ENCODE measurements at regions not wholly inside any gene's neighbourhood (a gene's known extent, or its start where the extent isn't known, plus 50 kb on each side); places are given as distances from the start of the nearest gene placed in this dataset.

DNA sequence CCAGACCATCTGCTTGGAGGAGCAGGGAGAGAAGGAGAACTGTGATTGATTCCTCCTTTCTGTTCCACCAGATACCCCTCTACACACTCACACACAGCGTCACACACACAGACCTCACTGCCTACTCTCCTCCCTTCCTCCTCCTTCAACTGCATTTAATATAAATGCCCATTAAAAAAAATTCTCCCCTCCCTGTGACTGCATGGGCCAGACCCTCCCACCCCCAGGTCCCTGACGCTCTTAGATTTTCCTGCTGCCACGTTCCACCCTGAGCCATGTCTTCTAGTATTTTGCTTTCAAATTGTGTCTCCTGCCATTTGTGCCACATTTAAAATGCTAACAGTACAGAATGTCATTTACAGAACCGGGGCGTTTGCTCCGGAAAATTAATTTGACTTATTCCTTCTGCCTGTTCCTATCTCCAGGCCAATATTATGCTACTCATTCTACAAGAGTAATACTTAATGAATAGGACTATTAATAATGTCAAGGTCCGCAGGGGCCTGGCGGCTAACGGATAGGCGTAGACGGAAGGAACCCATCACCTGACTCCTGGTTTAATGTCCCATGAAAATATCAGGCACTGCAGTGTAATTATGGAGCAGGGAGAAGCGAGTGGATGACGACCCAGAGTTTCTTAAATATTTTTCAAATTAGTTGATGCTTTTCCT, 100.2 kb downstream of the MRM1 start:
- DNase-seq = no peak
- ChIA-PET CTCF (no interaction called here), POLR2A (no interaction called here)
- peaks cover 31% of the 10 kb centered on the region for H3K27me3 Mint-ChIP-seq
- H3K4me1 Mint-ChIP-seq = no peaks in the 10 kb centered on the region
- no peaks in the 10 kb centered on the region for H3K9me3 Mint-ChIP-seq
- H3K4me3 Mint-ChIP-seq = no peak overlapping the region
- H3K27ac Mint-ChIP-seq = no peak overlapping the region
- no peaks in the 10 kb centered on the region for H3K36me3 Mint-ChIP-seq (ENCODE audit: low read depth)

DNA sequence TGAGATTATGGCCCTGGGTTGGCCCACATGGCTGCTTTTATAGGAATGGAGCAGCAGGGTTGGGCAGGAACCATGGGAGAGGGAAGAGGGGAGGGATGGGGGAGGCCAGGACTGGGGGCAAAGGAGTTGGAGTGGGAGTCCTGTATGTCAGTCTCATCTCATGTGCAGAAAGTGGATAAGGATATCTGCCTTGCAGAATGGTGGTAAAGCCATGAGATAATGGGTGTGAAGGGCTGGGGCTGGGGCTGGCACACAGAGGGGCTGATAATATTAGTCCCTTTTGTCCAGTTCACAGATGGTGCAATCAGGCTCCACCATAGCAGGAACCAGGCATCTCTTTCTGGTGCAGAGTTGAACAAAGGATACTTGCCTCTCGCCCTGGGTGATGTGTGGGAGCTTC, 101.3 kb downstream of the MRM1 start:
- H3K4me1 Mint-ChIP-seq = no peaks in the 10 kb centered on the region
- peaks cover 24% of the 10 kb centered on the region for H3K27me3 Mint-ChIP-seq
- no peak for DNase-seq
- no peaks in the 10 kb centered on the region for H3K9me3 Mint-ChIP-seq
- CTCF ChIA-PET = no interaction called here
- no peaks in the 10 kb centered on the region for H3K36me3 Mint-ChIP-seq (ENCODE audit: low read depth)
- POLR2A ChIA-PET = no interaction called here
- H3K27ac Mint-ChIP-seq = no peak overlapping the region
- no peak overlapping the region for H3K4me3 Mint-ChIP-seq

DNA sequence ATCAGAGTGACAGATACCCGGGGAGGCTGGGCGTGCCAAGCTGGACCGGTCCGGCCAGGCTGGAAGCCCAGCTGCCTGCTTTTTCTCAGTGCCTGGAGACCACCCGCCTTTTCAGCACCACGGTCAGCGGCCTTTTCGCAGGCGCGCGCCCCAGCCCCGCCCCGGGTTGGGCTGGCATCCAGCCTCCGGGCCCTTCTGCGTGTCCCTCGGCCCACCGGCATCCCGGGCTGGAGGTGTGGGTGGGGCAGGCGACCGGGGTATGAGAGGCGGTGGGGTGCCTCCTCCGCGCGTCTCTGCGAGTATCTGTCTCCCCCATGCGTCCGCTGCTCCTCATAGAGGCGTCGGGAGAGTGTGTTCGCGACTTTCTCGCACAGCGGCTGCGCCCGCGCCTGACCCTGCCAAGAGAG, 102.5 kb downstream of the MRM1 start:
- POLR2A ChIA-PET = no interaction called here
- Mint-ChIP-seq H3K27ac (peak overlapping the region; percentile 41), H3K4me3 (no peak overlapping the region), H3K9me3 (no peaks in the 10 kb centered on the region), H3K27me3 (peaks cover 23% of the 10 kb centered on the region), H3K36me3 (ENCODE audit: low read depth) (no peaks in the 10 kb centered on the region), H3K4me1 (no peaks in the 10 kb centered on the region)
- peak; percentile 62 for DNase-seq
- CTCF ChIA-PET = no interaction called here

DNA sequence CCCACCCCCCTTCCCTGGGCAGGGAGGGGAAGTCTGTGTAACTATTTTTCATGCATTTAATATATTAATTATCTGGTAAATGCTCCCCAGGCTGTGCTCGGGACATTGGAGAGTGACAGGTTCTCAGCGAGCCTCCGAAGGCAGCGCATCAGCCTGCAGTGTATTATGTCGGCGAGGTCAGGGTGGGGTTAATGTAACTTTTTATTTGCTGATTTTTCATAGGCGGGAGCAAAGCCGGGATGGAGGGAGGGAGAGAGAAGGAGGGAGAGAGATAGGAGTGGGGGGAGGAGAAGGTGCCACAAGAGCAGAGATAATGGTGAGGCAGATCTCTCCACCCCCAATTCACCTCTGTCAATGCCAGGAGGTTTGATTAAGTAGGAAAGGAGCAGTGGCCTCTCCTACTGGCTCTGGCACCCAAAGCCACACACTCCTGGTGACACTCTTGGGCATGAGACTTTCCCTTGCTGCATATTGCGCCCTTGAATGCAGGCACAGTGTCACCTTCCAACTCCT, 104.0 kb downstream of the MRM1 start:
- DNase-seq = no peak
- H3K4me3 Mint-ChIP-seq = no peak overlapping the region
- CTCF ChIA-PET = no interaction called here
- no peaks in the 10 kb centered on the region for H3K9me3 Mint-ChIP-seq
- POLR2A ChIA-PET = no interaction called here
- no peaks in the 10 kb centered on the region for H3K36me3 Mint-ChIP-seq (ENCODE audit: low read depth)
- H3K27me3 Mint-ChIP-seq = peaks cover 23% of the 10 kb centered on the region
- H3K27ac Mint-ChIP-seq = no peak overlapping the region
- no peaks in the 10 kb centered on the region for H3K4me1 Mint-ChIP-seq

DNA sequence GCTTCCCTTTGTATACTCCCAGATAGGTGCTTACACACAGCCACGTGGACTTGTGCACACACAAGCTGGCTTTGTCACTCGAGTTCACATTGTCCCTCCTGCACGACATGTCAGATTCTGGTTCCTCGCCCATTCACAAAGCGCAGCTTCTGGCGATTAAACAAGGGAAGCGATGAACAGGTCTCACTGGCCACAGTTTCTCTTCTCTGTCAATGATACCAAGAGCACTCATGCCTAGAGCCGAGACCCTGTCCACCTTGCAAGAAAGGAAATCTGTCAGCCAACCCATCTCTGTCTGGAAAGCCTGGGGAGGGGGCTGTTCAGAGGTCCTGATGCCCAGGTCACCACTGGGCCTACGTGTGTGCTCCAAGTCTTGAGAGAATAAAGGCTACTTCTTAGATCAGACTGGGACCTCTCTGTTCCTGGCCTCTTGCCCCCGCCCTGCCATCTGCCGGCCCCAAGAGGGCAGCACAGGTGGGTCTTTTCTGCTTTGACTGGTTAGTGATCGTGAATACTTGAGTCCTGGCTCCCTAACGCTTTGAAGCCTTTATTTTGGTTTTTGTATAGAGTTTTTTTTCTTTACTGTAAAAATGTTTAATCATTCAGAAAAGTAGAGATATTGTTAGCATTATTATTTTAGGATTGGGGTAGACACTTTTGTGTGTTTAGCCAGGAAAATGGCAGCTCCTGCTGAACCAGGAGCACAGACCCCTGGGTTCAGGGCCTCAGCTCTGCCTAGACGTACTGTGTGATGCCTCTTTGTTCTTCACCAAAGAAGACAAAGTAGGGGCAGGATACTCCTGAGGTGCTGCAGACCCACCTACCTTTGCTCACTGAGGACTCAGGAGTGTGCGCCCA, 104.7 kb downstream of the MRM1 start:
- POLR2A ChIA-PET = no interaction called here
- no peak overlapping the region for H3K4me3 Mint-ChIP-seq
- no peaks in the 10 kb centered on the region for H3K9me3 Mint-ChIP-seq
- H3K27ac Mint-ChIP-seq = no peak overlapping the region
- peak; percentile 59 for DNase-seq
- peaks cover 18% of the 10 kb centered on the region for H3K27me3 Mint-ChIP-seq
- CTCF ChIA-PET = no interaction called here
- no peaks in the 10 kb centered on the region for H3K36me3 Mint-ChIP-seq (ENCODE audit: low read depth)
- no peaks in the 10 kb centered on the region for H3K4me1 Mint-ChIP-seq

DNA sequence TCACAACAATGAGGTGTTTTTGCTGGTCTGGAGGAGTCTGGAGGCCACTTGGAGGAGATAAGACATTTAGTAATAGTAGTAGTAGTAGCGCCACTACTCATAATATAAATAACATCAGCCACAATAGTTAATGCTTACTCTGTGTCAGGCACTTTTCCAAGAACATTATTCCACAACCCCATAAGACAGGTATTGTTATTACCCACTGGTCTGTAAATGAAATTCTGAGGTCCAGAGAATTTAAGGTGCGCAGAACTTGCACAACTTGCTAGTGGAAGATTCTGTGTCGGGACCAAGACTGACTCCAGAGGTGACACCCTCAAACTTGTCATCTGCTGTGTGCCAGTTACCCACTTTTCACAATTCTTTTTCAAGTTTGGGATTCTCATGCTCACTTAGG, 106.5 kb downstream of the MRM1 start:
- peaks cover 22% of the 10 kb centered on the region for H3K27me3 Mint-ChIP-seq
- CTCF ChIA-PET = no interaction called here
- H3K4me3 Mint-ChIP-seq = no peak overlapping the region
- H3K9me3 Mint-ChIP-seq = no peaks in the 10 kb centered on the region
- no peaks in the 10 kb centered on the region for H3K36me3 Mint-ChIP-seq (ENCODE audit: low read depth)
- H3K4me1 Mint-ChIP-seq = no peaks in the 10 kb centered on the region
- H3K27ac Mint-ChIP-seq = no peak overlapping the region
- POLR2A ChIA-PET = no interaction called here
- no peak for DNase-seq

DNA sequence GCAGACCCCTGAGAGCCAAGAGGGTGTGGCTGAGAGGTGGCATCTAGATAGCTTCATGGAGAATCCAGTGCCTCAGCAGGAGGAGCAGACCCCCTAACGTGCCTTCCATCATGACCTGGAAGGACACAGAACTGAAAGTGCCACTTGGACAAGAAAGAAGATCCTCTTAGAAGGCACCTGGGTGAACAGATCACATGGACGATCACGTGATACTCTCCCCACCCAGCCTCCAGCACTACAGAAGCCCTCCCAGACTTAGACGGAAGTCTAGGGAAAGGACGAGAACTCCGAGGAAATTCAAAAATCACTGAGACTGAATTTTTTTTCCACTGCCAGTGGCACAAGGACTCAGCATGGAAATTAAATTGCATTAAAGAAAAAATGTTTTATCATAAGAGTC, 113.4 kb downstream of the MRM1 start:
- no peaks in the 10 kb centered on the region for H3K9me3 Mint-ChIP-seq
- peaks cover 1% of the 10 kb centered on the region for H3K4me1 Mint-ChIP-seq
- no peak for DNase-seq
- H3K36me3 Mint-ChIP-seq (ENCODE audit: low read depth) = no peaks in the 10 kb centered on the region
- CTCF ChIA-PET = no interaction called here
- peaks cover 5% of the 10 kb centered on the region for H3K27me3 Mint-ChIP-seq
- POLR2A ChIA-PET = no interaction called here
- no peak overlapping the region for H3K4me3 Mint-ChIP-seq
- no peak overlapping the region for H3K27ac Mint-ChIP-seq

DNA sequence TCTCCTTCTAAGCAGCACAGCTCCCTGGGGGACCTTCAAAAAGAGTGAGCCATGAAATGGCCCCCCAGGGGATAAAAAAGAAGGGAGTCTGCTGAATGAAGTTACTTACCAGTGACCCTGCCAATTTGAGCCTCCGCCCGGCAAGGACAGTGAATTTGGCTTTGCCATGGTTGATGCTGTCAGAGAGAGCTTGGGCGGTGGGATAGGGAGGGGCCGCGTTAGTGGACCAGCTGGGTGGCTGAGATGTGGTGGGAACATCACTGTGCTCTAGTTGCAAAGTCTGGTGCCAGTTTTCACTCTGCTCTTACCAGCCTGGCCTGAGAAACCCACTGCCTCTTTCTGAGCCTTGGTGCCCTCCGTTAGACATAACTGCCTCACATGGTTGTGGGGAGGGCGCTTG, 114.6 kb downstream of the MRM1 start:
- Mint-ChIP-seq H3K9me3 (no peaks in the 10 kb centered on the region), H3K36me3 (ENCODE audit: low read depth) (no peaks in the 10 kb centered on the region), H3K27me3 (peaks cover 5% of the 10 kb centered on the region), H3K27ac (no peak overlapping the region), H3K4me3 (no peak overlapping the region), H3K4me1 (peaks cover 8% of the 10 kb centered on the region)
- CTCF ChIA-PET = interaction anchor here (0.5 kb wide), 1 partner anchor 520 kb away, joined by 3 read pairs; no protein-coding TSS in a partner anchor
- POLR2A ChIA-PET = no interaction called here
- no peak for DNase-seq

DNA sequence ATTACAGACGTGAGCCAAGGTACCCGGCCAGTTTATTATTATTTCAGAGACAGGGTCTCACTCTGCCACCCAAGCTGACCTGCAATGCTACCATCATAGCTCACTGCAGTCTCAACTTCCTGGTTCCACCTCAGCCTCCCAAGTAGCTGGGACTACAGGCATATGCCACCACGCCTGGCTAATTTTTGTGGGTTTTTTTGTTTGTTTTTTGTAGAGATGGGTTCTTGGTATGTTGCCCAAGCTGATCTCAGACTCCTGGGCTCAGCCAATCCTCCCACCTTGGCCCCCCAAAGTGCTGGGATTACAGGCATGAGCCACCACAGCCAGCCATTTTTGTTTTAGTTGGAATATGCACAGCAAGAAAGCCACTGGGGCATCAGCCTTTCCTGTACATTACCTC, 115.7 kb downstream of the MRM1 start:
- no peak overlapping the region for H3K27ac Mint-ChIP-seq
- no peaks in the 10 kb centered on the region for H3K9me3 Mint-ChIP-seq
- H3K27me3 Mint-ChIP-seq = peaks cover 5% of the 10 kb centered on the region
- DNase-seq = no peak
- H3K4me3 Mint-ChIP-seq = no peak overlapping the region
- H3K36me3 Mint-ChIP-seq (ENCODE audit: low read depth) = no peaks in the 10 kb centered on the region
- CTCF ChIA-PET = interaction anchor here (1.1 kb wide), 1 partner anchor 9 kb away, joined by 3 read pairs; no protein-coding TSS in a partner anchor
- POLR2A ChIA-PET = no interaction called here
- H3K4me1 Mint-ChIP-seq = peaks cover 19% of the 10 kb centered on the region

DNA sequence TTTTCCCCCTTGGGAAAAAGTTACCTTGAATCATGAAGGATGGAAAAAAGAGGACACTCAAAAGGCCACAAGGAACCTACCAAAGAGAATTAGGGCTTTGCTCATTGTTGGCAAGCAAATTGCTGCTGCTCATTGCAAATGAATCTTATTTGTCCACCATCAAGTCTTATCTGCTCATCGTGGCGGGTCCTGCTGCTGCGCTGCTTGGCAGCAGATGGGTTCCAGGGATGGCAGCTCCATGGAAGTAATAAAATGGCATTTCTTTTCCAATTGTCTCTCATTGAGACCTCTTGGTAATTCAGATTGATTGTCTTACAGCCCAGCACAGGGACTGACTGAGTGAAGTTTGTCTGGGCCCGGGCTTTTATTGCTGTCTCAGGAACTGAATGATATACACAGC, 118.7 kb downstream of the MRM1 start:
- Mint-ChIP-seq H3K27ac (peak overlapping the region; percentile 97), H3K4me3 (no peak overlapping the region), H3K36me3 (ENCODE audit: low read depth) (no peaks in the 10 kb centered on the region), H3K9me3 (no peaks in the 10 kb centered on the region), H3K4me1 (peaks cover 39% of the 10 kb centered on the region), H3K27me3 (no peaks in the 10 kb centered on the region)
- ChIA-PET CTCF (interaction anchor here (1.2 kb wide), 1 partner anchor 46 kb away, joined by 3 read pairs; no protein-coding TSS in a partner anchor), POLR2A (interaction anchor here (0.7 kb wide), 1 partner anchor 641 kb away, joined by 3 read pairs; no protein-coding TSS in a partner anchor)
- DNase-seq = no peak

DNA sequence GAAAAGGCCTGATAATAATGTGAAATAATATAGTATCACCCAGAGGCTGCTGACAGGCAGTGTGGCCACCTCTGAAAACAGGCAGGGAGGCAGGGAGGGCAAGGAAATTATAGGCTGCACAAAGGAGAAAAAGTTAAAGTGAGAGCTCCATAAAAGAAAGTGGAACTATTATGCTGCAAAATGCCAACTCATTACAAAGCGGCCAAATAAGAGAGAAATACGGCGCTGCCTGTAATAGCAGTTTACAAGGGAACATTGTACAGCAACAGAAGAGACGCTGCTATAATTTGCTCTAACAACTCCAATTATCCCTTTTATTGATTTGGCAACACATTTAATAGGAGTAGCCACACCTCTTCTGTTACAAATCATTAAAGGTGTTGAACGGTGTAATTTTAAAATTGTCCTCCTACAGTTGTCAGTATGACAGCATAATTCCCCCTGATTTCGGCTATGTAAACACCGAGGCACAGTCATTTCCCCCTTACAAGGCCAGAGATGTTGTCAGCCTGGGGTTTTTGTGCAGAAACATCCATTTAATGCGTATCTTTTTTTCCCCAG, 120.3 kb downstream of the MRM1 start:
- peaks cover 51% of the 10 kb centered on the region for H3K4me1 Mint-ChIP-seq
- no peaks in the 10 kb centered on the region for H3K36me3 Mint-ChIP-seq (ENCODE audit: low read depth)
- CTCF ChIA-PET = no interaction called here
- H3K27ac Mint-ChIP-seq = peak overlapping the region; percentile 97
- POLR2A ChIA-PET = no interaction called here
- H3K27me3 Mint-ChIP-seq = no peaks in the 10 kb centered on the region
- H3K4me3 Mint-ChIP-seq = peak overlapping the region; percentile 68
- H3K9me3 Mint-ChIP-seq = no peaks in the 10 kb centered on the region
- peak; percentile 8 for DNase-seq

DNA sequence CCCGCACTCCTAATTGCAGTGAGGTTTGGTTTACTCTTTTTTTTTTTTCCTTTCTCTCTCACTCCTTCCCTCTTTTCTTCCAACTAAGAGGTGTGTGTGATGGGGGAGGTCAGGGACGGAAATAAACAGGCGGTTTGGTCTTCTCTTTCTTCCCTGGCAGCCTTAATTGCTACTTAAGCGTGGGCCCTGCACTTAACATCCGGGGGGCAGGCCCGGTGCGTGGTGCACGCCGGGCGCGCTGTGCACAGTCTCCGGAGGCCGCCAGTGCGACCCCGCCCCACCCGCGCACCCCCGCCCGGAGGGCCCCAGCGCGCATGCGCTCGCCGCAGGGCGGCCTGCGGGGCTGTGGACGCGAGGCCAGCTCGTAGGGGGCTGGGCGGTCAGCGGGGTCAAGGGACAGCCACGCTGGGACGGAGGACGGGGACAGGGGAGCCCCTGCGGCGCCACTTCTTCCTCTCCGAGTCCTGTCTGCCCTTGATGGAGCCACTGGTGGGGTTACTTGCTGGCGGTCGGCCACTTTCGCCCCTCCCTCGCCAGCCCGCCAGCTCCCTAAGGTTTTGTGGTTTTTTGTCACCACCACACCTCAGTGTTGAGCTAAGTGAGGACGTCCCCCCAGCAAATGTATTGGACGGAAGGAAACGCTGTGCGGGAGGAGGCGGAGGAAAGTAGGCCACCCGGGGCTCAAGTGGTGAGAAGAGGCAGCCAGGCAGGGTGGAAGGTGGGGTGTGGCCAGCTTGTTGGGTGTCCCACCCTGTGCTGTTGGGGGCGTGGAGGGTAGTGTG, 120.9 kb downstream of the MRM1 start:
- Mint-ChIP-seq H3K27me3 (no peaks in the 10 kb centered on the region), H3K27ac (peak overlapping the region; percentile 97), H3K9me3 (no peaks in the 10 kb centered on the region), H3K4me1 (peaks cover 57% of the 10 kb centered on the region), H3K36me3 (ENCODE audit: low read depth) (no peaks in the 10 kb centered on the region), H3K4me3 (peak overlapping the region; percentile 70)
- CTCF ChIA-PET = no interaction called here
- POLR2A ChIA-PET = no interaction called here
- peak; percentile 82 for DNase-seq

DNA sequence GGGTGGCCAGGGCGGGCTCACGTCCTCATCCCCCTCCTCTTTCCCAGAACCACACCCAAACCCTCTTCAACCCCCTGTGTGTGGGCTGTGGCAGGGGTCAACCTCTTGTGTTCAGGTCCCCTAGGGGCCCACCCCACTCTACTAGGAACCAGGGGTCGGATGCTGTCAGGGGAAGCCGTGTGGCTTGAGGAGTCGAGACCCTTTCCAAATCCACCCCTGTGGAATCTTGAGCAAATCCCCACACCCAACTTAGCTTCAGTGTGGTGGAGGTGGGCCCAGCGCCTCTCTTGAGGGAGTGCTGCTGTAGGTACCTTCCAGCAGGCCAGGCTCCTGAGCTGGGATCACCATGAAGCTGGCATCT, 121.5 kb downstream of the MRM1 start:
- ChIA-PET POLR2A (no interaction called here), CTCF (interaction anchor here (1.0 kb wide), 1 partner anchor 121 kb away, joined by 4 read pairs; no protein-coding TSS in a partner anchor)
- no peak for DNase-seq
- Mint-ChIP-seq H3K27me3 (no peaks in the 10 kb centered on the region), H3K4me3 (peak overlapping the region; percentile 70), H3K4me1 (peaks cover 61% of the 10 kb centered on the region), H3K36me3 (ENCODE audit: low read depth) (no peaks in the 10 kb centered on the region), H3K27ac (peak overlapping the region; percentile 91), H3K9me3 (no peaks in the 10 kb centered on the region)
